ENCODE measurements at regions not wholly inside any gene's neighbourhood (a gene's known extent, or its start where the extent isn't known, plus 50 kb on each side); places are given as distances from the start of the nearest gene placed in this dataset.
"Not testable (repeated sequence)": the region's sequence is repeated elsewhere in the genome, so short reads cannot be mapped to it uniquely, and the experiment has no call there.

- Histone ChIP-seq H4K20me1 (ENCODE audit: insufficient read depth) (no peaks in the 10 kb centered on the region), H2AFZ (ENCODE audit: low read depth, low read length) (no peak overlapping the region), H3K4me2 (ENCODE audit: low read length) (no peak overlapping the region), H3F3A (ENCODE audit: insufficient read depth, low read length, poor library complexity, severe bottlenecking) (no peaks in the 10 kb centered on the region), H3K9me3 (ENCODE audit: low read length) (peaks cover 5% of the 10 kb centered on the region), H3K27ac (ENCODE audit: low read length) (no peak overlapping the region), H3K27me3 (ENCODE audit: insufficient read depth, low read depth, low read length) (no peaks in the 10 kb centered on the region), H3K36me3 (ENCODE audit: insufficient read depth, low read length) (no peaks in the 10 kb centered on the region), H3K79me2 (replicated peaks; ENCODE audit: insufficient read depth, low read length) (no peaks in the 10 kb centered on the region), H3K9ac (ENCODE audit: low read length) (no peak overlapping the region), H3K9me2 (ENCODE audit: insufficient read depth, low read length) (no peaks in the 10 kb centered on the region), H3K4me3 (ENCODE audit: low read length) (no peak overlapping the region)
- TF ChIP-seq RAD21 (conservative IDR thresholded peaks at IDR 0.05) (no peak), POLR2AphosphoS5 (IDR thresholded peaks at IDR 0.05) (no peak), TAF1 (IDR thresholded peaks at IDR 0.05; ENCODE audit: low read depth) (no peak), EZH2 (IDR thresholded peaks at IDR 0.05; ENCODE audit: borderline replicate concordance, insufficient read depth, low read length, poor library complexity, severe bottlenecking) (no peak), EP300 (conservative IDR thresholded peaks at IDR 0.05; ENCODE audit: poor library complexity, severe bottlenecking) (no peak), CTCF (IDR thresholded peaks at IDR 0.05; ENCODE audit: poor library complexity, severe bottlenecking) (no peak)
These were observed 96.0 kb upstream of the SYT6 start for GRCh38 chr1:114249691-114250090.

GRCh38 chr1:114248162-114248561, 94.5 kb upstream of the SYT6 start:
- no peak overlapping the region for H3K27ac ChIP-seq (ENCODE audit: low read length)
- no peaks in the 10 kb centered on the region for H3K27me3 ChIP-seq (ENCODE audit: insufficient read depth, low read depth, low read length)
- H3K4me2 ChIP-seq (ENCODE audit: low read length): no peak overlapping the region
- H3K4me3 ChIP-seq (ENCODE audit: low read length): no peak overlapping the region
- H4K20me1 ChIP-seq (ENCODE audit: insufficient read depth): no peaks in the 10 kb centered on the region
- H3K9ac ChIP-seq (ENCODE audit: low read length): no peak overlapping the region
- H3K79me2 ChIP-seq (replicated peaks; ENCODE audit: insufficient read depth, low read length): no peaks in the 10 kb centered on the region
- no peak overlapping the region for H2AFZ ChIP-seq (ENCODE audit: low read depth, low read length)
- no peaks in the 10 kb centered on the region for H3K36me3 ChIP-seq (ENCODE audit: insufficient read depth, low read length)
- H3F3A ChIP-seq (ENCODE audit: insufficient read depth, low read length, poor library complexity, severe bottlenecking): no peaks in the 10 kb centered on the region
- TF ChIP-seq REST (IDR thresholded peaks at IDR 0.05; ENCODE audit: borderline replicate concordance): no peak
- no peak for TF ChIP-seq CTCF (IDR thresholded peaks at IDR 0.05; ENCODE audit: poor library complexity, severe bottlenecking)
- no peak for TF ChIP-seq MXI1 (conservative IDR thresholded peaks at IDR 0.05; ENCODE audit: poor library complexity, severe bottlenecking)
- TF ChIP-seq EZH2 (IDR thresholded peaks at IDR 0.05; ENCODE audit: borderline replicate concordance, insufficient read depth, low read length, poor library complexity, severe bottlenecking): no peak
- TF ChIP-seq EP300 (conservative IDR thresholded peaks at IDR 0.05; ENCODE audit: poor library complexity, severe bottlenecking): no peak
- no peak for TF ChIP-seq RAD21 (conservative IDR thresholded peaks at IDR 0.05)
- TF ChIP-seq SMC3 (conservative IDR thresholded peaks at IDR 0.05; ENCODE audit: poor library complexity): no peak
- TF ChIP-seq TAF1 (IDR thresholded peaks at IDR 0.05; ENCODE audit: low read depth): no peak
- no peak for TF ChIP-seq POLR2AphosphoS5 (IDR thresholded peaks at IDR 0.05)
- no peaks in the 10 kb centered on the region for H3K9me3 ChIP-seq (ENCODE audit: low read length)
- no peaks in the 10 kb centered on the region for H3K9me2 ChIP-seq (ENCODE audit: insufficient read depth, low read length)

- H3K4me2 ChIP-seq (ENCODE audit: low read length); H2AFZ ChIP-seq (ENCODE audit: low read depth, low read length); H3K36me3 ChIP-seq (ENCODE audit: insufficient read depth, low read length); H3K9me2 ChIP-seq (ENCODE audit: insufficient read depth, low read length); H3F3A ChIP-seq (ENCODE audit: insufficient read depth, low read length, poor library complexity, severe bottlenecking); H4K20me1 ChIP-seq (ENCODE audit: insufficient read depth); H3K27ac ChIP-seq (ENCODE audit: low read length); H3K27me3 ChIP-seq (ENCODE audit: insufficient read depth, low read depth, low read length); H3K9me3 ChIP-seq (ENCODE audit: low read length); H3K9ac ChIP-seq (ENCODE audit: low read length); H3K79me2 ChIP-seq (replicated peaks; ENCODE audit: insufficient read depth, low read length); H3K4me3 ChIP-seq (ENCODE audit: low read length): not testable (repeated sequence)
These were observed 89.0 kb upstream of the SYT6 start for GRCh38 chr1:114242531-114243210.
